Astrocyte of the cerebellum (primary cell): ENCODE measurements at regions not wholly inside any gene's neighbourhood (a gene's known extent, or its start where the extent isn't known, plus 50 kb on each side); places are given as distances from the start of the nearest gene placed in this dataset.

Experiments used
- DNase-seq: peaks from one replicate; pipeline ENCODE4 v3.0.0-alpha.2; 2011; ENCODE audit warnings: low read depth
- H3K4me3 ChIP-seq: 2 replicates; pipeline ENCODE4 v1.5.1; 2011; ENCODE audit warnings: mild to moderate bottlenecking, low read depth, low read length, moderate library complexity
- in situ Hi-C: cut with HindIII; loops from 2 replicates; pipeline ENCODE4 v1.10.0; 2017; ENCODE audit warnings: low sequenced_read_pairs
- TF ChIP-seq, protein P1 (sequence below): IDR thresholded peaks from 2 replicates; pipeline ENCODE4 v1.5.1; 2012; ENCODE audit warnings: low read length, low read depth, moderate library complexity, mild to moderate bottlenecking; ENCODE audit errors: missing control alignments

DNA sequence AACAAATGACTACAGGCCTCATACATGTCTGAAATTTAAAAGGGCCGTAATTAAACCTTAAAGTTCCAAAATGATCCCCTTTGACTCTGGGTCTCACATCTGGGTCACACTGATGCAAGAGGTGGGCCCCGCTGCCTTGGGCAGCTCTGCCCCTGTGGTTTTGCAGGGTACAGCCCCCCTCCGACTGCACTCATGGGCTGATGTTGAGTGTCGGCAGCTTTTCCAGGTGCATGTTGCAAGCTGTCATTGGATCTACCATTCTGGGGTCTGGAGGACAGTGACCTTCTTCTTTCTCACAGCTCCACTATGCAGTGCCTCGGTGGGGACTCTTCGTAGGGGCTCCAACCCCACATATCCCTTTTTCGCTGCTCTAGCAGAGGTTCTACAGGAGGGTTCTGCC is 1537.9 kb downstream of the PCDH18 start:
- TF ChIP-seq, protein P1, sequence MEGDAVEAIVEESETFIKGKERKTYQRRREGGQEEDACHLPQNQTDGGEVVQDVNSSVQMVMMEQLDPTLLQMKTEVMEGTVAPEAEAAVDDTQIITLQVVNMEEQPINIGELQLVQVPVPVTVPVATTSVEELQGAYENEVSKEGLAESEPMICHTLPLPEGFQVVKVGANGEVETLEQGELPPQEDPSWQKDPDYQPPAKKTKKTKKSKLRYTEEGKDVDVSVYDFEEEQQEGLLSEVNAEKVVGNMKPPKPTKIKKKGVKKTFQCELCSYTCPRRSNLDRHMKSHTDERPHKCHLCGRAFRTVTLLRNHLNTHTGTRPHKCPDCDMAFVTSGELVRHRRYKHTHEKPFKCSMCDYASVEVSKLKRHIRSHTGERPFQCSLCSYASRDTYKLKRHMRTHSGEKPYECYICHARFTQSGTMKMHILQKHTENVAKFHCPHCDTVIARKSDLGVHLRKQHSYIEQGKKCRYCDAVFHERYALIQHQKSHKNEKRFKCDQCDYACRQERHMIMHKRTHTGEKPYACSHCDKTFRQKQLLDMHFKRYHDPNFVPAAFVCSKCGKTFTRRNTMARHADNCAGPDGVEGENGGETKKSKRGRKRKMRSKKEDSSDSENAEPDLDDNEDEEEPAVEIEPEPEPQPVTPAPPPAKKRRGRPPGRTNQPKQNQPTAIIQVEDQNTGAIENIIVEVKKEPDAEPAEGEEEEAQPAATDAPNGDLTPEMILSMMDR: no peak
- in situ Hi-C loops: no loop called here

DNA sequence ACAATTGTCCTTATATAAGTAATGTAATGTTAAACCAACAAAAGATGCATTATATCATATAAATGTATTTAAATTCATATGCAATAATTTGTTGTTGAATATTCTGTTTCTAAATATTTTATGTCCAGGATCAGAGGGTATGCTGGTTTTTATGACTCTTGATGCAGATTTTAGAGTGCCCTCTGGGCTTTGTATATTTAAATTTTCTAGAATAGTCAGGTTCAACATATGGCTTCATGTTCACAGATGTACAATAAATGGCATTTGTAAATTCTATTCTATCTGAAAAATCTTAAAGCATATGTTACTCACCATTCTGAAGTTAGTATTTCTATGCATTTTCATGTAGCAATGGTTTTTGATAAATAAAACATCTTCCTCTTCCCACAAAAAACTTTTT is 1555.4 kb downstream of the PCDH18 start:
- no peak for DNase-seq
- in situ Hi-C loops: no loop called here
- TF ChIP-seq, protein P1: no peak
- H3K4me3 ChIP-seq: no peak overlapping the region

More for the DNA sequence above, 1537.9 kb downstream of the PCDH18 start:
- DNase-seq: no peak
- H3K4me3 ChIP-seq: no peak overlapping the region

DNA sequence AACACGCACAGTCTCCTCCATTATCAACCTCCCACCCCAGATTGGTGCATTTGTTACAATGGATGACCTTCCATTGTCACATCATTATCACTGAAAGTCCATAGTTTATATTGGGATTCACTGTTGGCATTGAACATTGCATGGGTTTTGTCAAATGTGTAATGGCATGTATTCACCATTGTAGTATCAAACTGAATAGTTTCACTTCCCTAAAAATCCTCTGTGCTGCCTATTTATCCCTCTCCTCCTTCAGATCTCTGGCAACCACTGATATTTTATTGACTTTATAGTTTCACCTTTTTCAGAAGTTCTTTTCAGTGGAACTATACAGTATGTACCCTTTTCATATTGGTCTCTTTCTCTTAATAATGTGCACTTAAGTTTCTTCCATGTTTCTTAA is 1565.4 kb downstream of the PCDH18 start:
- no peak for DNase-seq
- in situ Hi-C loops: no loop called here
- no peak overlapping the region for H3K4me3 ChIP-seq
- TF ChIP-seq, protein P1: no peak

DNA sequence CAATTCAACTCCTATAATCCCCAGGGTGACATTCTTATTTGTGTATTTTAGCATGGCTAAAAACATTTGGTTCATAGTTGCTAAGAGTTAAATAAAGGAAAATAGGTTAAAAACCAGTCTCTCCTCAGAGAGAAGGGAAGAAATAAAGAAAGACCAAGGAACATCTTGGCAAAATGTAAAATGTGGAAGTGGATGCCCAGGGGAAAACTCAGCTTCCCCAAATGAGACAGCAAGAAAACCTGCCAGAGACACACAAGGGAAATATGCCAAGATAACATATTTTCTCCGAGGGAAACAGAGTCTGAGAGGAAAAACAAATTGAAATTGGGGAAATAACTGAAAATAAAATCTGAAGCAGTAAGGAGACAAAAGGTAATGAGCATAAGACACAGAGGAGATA is 1569.3 kb downstream of the PCDH18 start:
- TF ChIP-seq, protein P1: no peak
- no peak overlapping the region for H3K4me3 ChIP-seq
- in situ Hi-C loops: no loop called here
- no peak for DNase-seq

DNA sequence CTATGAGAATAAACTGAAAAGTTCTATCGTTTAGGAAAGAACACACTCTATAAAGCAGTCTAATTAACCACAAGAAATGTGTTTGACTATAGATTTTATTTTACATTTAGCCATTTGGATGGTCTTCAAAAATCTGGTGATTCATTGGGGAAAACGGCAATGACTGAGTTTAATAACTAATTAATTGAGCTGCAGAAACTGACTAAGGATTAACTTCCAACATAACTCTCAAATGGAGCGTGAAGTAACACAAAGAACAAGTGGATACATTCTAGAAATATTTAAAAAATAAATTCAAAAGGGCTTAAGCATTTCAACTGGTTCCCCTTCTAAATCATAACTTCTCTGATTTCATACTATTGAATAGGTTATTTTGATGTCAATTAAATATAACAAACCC is 1582.4 kb downstream of the PCDH18 start:
- TF ChIP-seq, protein P1: no peak
- in situ Hi-C loops: no loop called here
- no peak overlapping the region for H3K4me3 ChIP-seq
- no peak for DNase-seq

DNA sequence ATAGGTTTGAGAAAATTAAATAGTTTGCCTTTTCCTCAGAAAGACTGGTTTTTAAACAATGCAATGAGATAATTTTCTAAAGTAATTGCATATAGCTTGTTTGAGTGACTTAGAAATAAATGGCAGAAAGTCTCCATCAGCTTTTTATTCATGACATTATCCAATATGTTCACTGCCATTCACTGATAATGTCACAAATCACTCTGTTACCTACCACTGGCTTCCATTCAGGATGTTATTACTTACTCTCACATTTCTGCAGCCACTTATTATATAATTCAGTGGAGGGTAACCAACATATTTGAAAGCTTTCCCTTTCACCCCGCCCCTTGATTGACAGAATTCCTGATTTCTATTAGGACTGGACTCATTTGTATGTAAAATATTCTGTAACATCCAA is 1583.5 kb downstream of the PCDH18 start:
- TF ChIP-seq, protein P1: no peak
- no peak for DNase-seq
- in situ Hi-C loops: no loop called here
- no peak overlapping the region for H3K4me3 ChIP-seq

DNA sequence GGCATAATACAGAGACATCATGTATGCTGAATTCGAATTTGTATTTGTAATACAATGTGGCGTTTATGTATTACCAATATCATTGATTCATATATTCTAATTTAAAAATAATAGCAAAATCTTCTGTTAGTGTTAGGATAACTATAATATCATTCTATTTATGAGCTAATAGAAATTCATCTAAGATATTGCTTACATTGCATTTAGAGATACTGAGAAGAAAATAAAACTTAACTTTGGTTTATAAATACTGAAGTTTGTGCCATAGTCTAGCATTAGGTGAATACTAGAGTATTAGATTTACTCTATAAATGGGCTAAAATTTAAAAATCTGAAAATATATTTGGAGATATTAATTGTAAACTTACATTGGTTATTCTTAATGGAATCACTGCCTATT is 1590.6 kb downstream of the PCDH18 start:
- in situ Hi-C loops: no loop called here
- no peak for DNase-seq
- H3K4me3 ChIP-seq: no peak overlapping the region
- TF ChIP-seq, protein P1: no peak
